Fibroblast of the conjunctiva (primary cell): ENCODE measurements at regions not wholly inside any gene's neighbourhood (a gene's known extent, or its start where the extent isn't known, plus 50 kb on each side); places are given as distances from the start of the nearest gene placed in this dataset.

Source experiments
- DNase-seq: peaks from one replicate; pipeline ENCODE4 v3.0.0-alpha.2; 2010; ENCODE audit warnings: low read depth

- no peak for DNase-seq
Measured at GRCh38 chr15:95325763-95326404, 1004.6 kb upstream of the NR2F2 start.

- DNase-seq = peak; percentile 1
Measured at GRCh38 chr15:95326431-95327182, 1003.9 kb upstream of the NR2F2 start.

DNA sequence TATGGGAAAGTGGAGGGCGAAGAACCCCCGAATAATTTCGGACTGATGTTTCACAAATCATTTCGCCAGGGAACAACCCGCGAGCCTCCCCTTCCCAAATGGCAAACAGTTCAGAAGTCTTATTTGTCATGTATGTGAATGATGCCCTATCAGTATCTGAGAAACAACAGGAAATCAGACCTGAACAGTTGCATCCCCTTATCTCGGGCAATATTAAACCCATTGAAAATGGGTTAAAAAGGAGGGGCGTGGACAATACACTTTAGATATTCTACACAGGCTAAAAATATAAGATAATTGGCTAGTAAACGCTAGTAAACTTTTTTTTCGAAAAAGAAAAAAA lies 1003.3 kb upstream of the NR2F2 start:
- DNase-seq = no peak

DNA sequence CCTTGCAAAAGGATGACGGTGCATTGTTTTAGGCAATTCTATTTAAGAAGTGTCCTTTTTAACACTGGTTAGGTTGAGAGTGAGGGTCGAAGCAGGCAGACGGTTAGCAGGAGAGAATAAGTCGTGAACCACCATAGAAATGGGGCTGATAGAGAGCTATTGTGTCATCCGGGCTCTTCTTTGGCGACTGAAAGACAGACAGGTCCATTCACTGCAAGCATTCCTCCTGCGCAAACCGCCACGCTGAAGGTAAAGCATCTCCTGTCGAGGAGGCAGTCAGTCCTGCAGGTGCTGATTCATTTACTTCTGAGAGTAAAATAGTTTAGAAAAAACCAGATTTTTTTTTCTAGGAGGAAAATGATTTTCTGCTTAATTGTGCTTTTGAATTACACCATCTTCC lies 1002.8 kb upstream of the NR2F2 start:
- no peak for DNase-seq

DNA sequence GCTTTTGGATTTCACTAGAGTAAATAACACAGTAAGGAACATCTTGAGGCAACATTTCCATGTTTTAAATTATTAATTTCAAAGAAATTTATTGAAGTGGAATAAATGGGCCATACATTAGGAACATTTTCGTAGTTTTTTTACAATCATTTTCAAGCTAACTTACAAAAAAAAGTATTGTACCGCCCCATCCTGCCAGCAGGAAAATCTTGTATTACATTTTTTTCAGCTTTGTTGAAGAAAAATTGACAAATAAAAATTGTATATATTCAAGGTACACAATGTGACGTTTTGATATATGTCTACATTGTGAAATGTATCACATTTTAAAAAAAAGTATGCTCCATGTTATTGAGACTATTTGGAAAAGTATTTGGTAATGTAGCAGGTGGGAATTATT lies 1001.9 kb upstream of the NR2F2 start:
- no peak for DNase-seq

DNA sequence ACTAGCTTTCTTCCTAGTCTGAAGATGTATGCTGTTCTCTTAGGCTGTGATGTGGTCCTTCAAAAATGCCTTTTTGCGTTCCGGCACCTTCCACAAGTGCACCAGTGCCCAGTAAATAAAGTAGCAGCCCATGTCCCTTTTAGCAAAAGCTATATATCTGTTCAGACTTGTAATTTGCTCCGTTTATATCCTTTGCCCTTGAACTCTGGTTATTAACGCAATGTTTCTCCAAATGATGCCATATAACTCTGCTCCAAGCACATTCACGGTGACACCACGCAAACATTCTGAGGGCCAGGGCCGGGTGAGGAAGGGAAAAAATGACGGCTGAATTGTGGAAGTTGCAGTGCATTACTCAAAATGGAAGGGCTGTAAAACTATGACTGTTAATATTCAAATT lies 1001.1 kb upstream of the NR2F2 start:
- DNase-seq = no peak

GRCh38 chr15:95341686-95342085 lies 988.8 kb upstream of the NR2F2 start:
- DNase-seq = no peak

GRCh38 chr15:95345867-95346266 lies 984.6 kb upstream of the NR2F2 start:
- no peak for DNase-seq

- peak; percentile 21 for DNase-seq
Measured at GRCh38 chr15:95346721-95347475, 983.6 kb upstream of the NR2F2 start.

DNA sequence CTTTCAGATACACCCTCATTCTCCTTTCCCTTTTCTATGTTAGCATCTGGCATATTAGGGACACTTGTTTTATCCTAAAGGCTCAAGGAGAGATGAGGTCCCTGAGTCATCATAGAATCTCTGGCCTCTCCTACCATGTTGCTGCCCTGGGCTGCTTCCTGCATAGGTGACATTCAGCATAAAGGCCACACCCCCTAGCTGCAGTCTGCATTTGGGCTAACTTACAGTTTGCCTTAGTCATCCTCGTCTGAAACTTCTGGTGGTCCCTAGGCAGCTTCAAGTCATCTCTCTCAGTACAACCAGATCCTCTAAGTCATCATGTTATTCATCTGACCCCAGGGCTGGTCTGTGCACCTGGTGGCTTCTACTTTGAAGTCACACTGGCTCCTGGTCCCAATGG lies 982.7 kb upstream of the NR2F2 start:
- no peak for DNase-seq

DNA sequence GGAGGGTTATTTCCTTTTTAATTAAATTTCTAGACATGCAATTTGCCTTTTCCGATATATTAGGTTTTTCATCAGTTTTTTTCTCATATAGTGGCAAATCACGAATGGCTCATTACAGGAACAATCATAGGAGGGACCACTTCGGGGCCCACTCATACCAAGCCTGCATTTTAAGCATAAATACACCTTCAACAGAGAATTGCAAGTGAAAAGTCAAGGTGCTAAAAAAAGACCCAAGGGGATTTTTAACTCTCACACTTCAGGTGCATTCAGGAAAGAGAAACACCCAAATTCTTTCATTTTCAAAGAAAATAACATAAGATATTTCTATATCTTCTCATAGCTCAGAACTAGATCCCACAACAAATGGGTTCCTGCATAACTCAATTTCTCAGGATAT lies 979.6 kb upstream of the NR2F2 start:
- DNase-seq = no peak

GRCh38 chr15:95352631-95353187 lies 977.8 kb upstream of the NR2F2 start:
- DNase-seq = no peak

GRCh38 chr15:95353512-95353911 lies 977.0 kb upstream of the NR2F2 start:
- no peak for DNase-seq

DNA sequence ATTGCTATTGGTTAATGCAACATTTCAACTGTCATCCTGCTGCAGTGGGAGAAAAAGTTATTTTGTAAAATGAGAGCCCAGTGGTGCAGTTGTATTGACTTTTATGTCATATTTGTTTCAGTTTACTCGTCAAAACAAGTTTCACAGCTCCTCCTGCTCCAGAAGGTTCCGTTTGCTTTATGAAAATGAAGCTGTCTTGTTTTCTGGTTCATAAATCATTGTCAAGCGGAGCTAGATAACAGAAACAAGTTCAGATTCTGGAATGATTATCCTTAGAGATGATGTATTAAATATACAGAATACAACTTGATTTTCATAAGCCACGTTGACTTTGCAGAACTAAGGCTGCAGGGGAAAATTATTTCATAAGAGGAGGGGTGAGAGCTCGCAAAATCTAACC lies 970.5 kb upstream of the NR2F2 start:
- no peak for DNase-seq

DNA sequence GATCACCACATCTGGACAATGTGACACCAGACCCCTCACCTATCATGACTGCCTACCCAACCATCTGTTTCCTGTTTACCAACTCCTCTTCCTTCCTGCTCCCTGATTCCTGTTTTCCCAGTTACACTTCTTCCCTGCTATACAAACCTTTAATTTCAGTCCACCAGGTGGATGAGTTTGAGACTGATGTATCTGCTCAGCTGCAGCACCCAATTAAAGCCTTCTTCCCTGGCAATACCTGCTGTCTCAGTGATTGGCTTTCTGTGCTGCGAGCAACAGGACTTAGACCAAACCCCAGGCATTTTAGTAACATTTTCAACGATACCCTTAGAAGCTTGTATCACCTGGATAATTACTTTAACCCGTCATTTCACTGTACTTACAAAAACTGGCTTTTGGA lies 968.2 kb upstream of the NR2F2 start:
- no peak for DNase-seq

DNA sequence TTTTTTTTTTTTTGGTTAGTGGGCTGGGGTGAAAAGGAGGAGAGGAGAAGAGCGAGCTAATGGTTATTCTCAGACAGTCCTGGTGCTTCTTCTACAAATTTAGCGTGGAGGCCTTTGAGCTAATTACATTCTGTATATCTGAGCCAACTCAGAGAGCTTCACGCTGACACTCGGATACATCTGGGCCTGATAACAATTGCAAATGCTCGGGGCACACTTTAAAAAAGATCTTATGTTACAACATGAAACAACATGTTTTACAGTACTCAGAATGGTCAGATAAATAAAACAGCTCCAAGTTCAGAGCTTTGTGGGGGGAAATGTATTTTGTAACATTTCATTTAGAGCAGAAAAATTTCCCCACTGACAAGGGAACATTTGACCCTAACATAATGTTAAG lies 966.9 kb upstream of the NR2F2 start:
- DNase-seq = no peak

DNA sequence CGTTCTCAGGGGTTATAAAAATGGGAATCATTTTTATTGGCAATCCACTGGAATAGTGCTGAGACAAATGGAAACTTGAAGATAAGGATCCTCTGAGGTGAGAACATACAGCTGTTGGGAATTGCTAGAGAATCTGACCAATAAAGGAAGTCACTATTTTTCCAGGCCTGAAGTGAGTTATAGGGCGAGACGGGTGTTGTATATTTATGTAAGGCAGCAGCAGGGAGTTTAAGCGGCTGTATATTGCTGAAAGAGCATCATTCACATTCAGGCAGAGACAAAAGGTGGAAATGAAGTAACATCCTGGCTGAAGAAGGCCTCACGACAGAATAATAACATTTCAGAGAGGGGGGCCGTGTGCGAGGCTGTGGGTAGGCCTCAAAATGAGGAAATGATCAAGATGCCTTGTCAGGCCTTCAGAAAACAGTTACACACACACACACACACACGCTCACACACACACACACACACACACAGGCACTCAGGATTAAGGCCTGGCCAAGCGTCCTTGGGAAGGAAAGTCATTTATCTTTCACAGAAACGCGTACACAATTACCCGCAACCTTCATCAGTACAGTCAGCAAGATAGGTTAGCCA lies 964.9 kb upstream of the NR2F2 start:
- DNase-seq = no peak

- no peak for DNase-seq
Measured at GRCh38 chr15:95368191-95368590, 962.3 kb upstream of the NR2F2 start.

DNA sequence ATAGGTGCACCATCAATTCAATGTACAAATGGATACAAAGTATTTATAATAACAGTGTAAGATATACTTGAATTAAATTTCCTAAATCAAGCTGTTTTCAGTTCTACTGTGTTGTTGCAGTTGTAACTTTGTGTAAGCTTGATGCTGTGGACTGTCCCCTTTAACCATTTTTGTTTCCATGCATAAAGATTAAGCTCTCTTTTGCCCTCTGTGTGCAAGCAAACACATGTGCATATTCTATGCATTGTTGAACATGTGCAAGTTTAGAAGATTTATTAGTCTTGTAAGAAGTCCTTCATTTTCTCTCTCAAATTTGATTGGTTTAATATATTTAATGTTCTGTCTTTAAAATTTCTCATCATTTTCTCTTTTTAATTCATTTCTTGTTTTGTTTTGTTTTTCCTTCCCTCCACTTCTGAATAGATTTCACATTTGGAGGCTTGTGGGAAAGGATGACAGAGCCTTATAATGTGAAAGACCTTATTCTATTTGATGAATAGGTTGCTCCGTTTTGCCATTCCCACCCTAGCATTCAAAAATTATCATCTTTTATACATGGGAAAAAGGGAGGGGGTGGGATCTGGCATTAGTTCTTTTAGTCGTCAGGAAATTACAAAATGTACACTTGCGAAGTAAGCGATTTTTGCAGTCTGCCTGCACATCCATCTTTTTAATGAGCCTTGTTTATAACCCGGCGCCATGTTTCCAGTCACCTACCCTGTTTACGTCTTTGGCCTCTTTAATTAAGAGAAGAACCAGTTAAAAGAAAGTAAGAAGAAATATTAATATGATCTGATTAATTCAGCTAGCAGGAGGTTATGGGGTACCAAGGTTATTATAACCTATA lies 961.5 kb upstream of the NR2F2 start:
- no peak for DNase-seq

DNA sequence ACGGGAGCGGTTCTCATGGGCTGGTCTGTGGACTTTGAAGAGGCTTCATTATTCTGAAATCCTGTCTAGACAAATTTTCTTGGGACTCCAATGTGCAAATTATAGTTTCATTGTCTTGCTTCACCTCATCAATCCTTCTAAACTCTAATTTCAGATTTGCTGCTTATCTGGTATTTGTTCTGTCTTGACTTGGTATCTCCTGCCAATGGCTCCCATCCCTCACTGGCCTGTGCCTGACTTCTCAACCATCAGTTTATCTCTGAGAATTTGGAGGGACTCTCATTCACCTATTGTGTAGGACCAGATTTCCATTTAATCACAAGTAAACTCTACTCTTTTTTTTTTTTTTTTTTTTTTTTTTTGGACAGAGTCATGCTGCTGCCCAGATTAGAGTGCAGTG lies 960.2 kb upstream of the NR2F2 start:
- no peak for DNase-seq

- no peak for DNase-seq
Measured at GRCh38 chr15:95371664-95372063, 958.8 kb upstream of the NR2F2 start.

GRCh38 chr15:95375281-95375680 lies 955.2 kb upstream of the NR2F2 start:
- no peak for DNase-seq
